ENCODE measurements at regions not wholly inside any gene's neighbourhood (a gene's known extent, or its start where the extent isn't known, plus 50 kb on each side); places are given as distances from the start of the nearest gene placed in this dataset.

- DNase-seq (no peak), ATAC-seq (no peak)
- Histone ChIP-seq H3K4me1 (no peaks in the 10 kb centered on the region), H3K9me3 (peaks cover 0 to 5% (median 0%) of the 10 kb centered on the region in 12 donors), H3K27ac (no peak overlapping the region), H3K27me3 (no peaks in the 10 kb centered on the region), H3K36me3 (no peaks in the 10 kb centered on the region), H3K4me3 (no peak overlapping the region)
- intact Hi-C loops (cut with DNase I): no loop called here
- WGBS, 4 donors: 84 to 93% (median 88%) methylated on average over 2 of the region's 2 CpGs
- TF ChIP-seq POLR2A (IDR thresholded peaks at IDR 0.05) (no peak), CTCF (IDR thresholded peaks at IDR 0.05) (no peak)
Observed at GRCh38 chr18:29140590-29140989, 963.7 kb upstream of the CDH2 start.

GRCh38 chr18:29137773-29138495 is 961.0 kb upstream of the CDH2 start:
- WGBS, 4 donors: 84 to 92% (median 88%) methylated on average over 1 of the region's 1 CpG
- intact Hi-C loops (cut with DNase I): no loop called here
- no peak for ATAC-seq

GRCh38 chr18:29123706-29124530 is 947.0 kb upstream of the CDH2 start:
- no peak overlapping the region for H3K4me3 ChIP-seq
- intact Hi-C loops (cut with DNase I): no loop called here
- H3K27ac ChIP-seq: no peak overlapping the region
- H3K36me3 ChIP-seq: no peaks in the 10 kb centered on the region
- no peaks in the 10 kb centered on the region for H3K27me3 ChIP-seq
- H3K4me1 ChIP-seq: no peaks in the 10 kb centered on the region
- DNase-seq: no peak
- no peaks in the 10 kb centered on the region for H3K9me3 ChIP-seq
- TF ChIP-seq POLR2A (IDR thresholded peaks at IDR 0.05): no peak
- no peak for TF ChIP-seq CTCF (IDR thresholded peaks at IDR 0.05)
- WGBS, 4 donors: 88 to 96% (median 90%) methylated on average over 1 of the region's 1 CpG
- no peak for ATAC-seq

More at GRCh38 chr18:29137773-29138495, 961.0 kb upstream of the CDH2 start:
- no peaks in the 10 kb centered on the region for H3K36me3 ChIP-seq
- H3K27ac ChIP-seq: no peak overlapping the region
- no peak for TF ChIP-seq POLR2A (IDR thresholded peaks at IDR 0.05)
- TF ChIP-seq CTCF (IDR thresholded peaks at IDR 0.05): no peak
- H3K9me3 ChIP-seq: peaks cover 0 to 5% (median 0%) of the 10 kb centered on the region in 12 donors
- no peak for DNase-seq
- no peaks in the 10 kb centered on the region for H3K27me3 ChIP-seq
- H3K4me3 ChIP-seq: no peak overlapping the region
- H3K4me1 ChIP-seq: no peaks in the 10 kb centered on the region

- Histone ChIP-seq H3K27ac (no peak overlapping the region), H3K36me3 (no peaks in the 10 kb centered on the region), H3K4me3 (no peak overlapping the region), H3K27me3 (no peaks in the 10 kb centered on the region), H3K4me1 (no peaks in the 10 kb centered on the region), H3K9me3 (no peaks in the 10 kb centered on the region)
- no peak for ATAC-seq
- intact Hi-C loops (cut with DNase I): loop anchor here in 1 of 10 donors (10.0 kb wide), 1 partner anchor 60 kb away; no protein-coding TSS in a partner anchor
- TF ChIP-seq CTCF (IDR thresholded peaks at IDR 0.05) (no peak), POLR2A (IDR thresholded peaks at IDR 0.05) (no peak)
- WGBS, 4 donors: 54 to 63% (median 58%) methylated on average over 6 of the region's 6 CpGs
- no peak for DNase-seq
Observed at GRCh38 chr18:29104671-29105070, 927.7 kb upstream of the CDH2 start.

All from heart left ventricle (tissue), 16 donors.